ENCODE measurements at regions not wholly inside any gene's neighbourhood (a gene's known extent, or its start where the extent isn't known, plus 50 kb on each side); places are given as distances from the start of the nearest gene placed in this dataset.

- in situ Hi-C loops (cut with MboI), result no loop called here
- POLR2A ChIA-PET, result no interaction called here
- ATAC-seq, result peak; percentile 43
- BruUV-seq (replicated peaks), result no TSS peak
- Histone ChIP-seq H3K79me2 (ENCODE audit: control insufficient read depth, insufficient read depth, low read length) (no peaks in the 10 kb centered on the region), H3K9me1 (ENCODE audit: control insufficient read depth, insufficient read depth, low read length) (no peaks in the 10 kb centered on the region), H3K27me3 (ENCODE audit: control insufficient read depth in 2 of 2, insufficient read depth in 2 of 2, low read length in 2 of 2) (no peaks in the 10 kb centered on the region), H3K9me3 (replicated peaks; ENCODE audit: control insufficient read depth, insufficient read depth, low read depth, low read length) (no peaks in the 10 kb centered on the region; the same call in 1 of the 2 replicates), H3K36me3 (ENCODE audit: control insufficient read depth, insufficient read depth, low read length) (no peaks in the 10 kb centered on the region), H4K20me1 (replicated peaks; ENCODE audit: control insufficient read depth, insufficient read depth, low read length) (no peaks in the 10 kb centered on the region), H3K4me3 (no peak overlapping the region), H3K4me1 (replicated peaks in 1 of 2; ENCODE audit: control insufficient read depth in 2 of 2, insufficient read depth in 2 of 2, low read length in 2 of 2) (no peaks in the 10 kb centered on the region), H3K9ac (ENCODE audit: insufficient read depth in 1 of 2, low read depth in 2 of 2, low read length in 2 of 2) (no peak overlapping the region), H3K4me2 (ENCODE audit: insufficient read depth, low read length) (no peak overlapping the region), H3K27ac (ENCODE audit: extremely low read depth, low read depth, low read length) (no peak overlapping the region), H2AFZ (ENCODE audit: low read depth, low read length) (no peak overlapping the region)
- DNase-seq (ENCODE audit: extremely low read depth in 1 of 4, low spot score in 3 of 4), result no peak
- intact Hi-C loops (cut with micrococcal nuclease), result no loop called here
- FAIRE-seq, result no peak
- CTCF ChIA-PET (ENCODE audit: low intra/inter-chr PET ratio), result no interaction called here
- WGBS (ENCODE audit: insufficient coverage, low coverage, missing lambda C conversion rate), result 3% methylated on average over 9 of the region's 12 CpGs
- TF ChIP-seq STAT5A (IDR thresholded peaks at IDR 0.05; ENCODE audit: borderline replicate concordance, low read length) (no peak), ZBTB17 (CRISPR knock-in tag; IDR thresholded peaks at IDR 0.05) (no peak), ZNF184 (CRISPR knock-in tag; IDR thresholded peaks at IDR 0.05) (peak; percentile 64; the same call in 1 of the 2 replicates), ZBTB43 (CRISPR knock-in tag; IDR thresholded peaks at IDR 0.05) (no peak), E2F4 (CRISPR knock-in tag; IDR thresholded peaks at IDR 0.05; ENCODE audit: low read depth) (peak; percentile 61; the same call in 1 of the 2 replicates), ZNF639 (CRISPR knock-in tag; conservative IDR thresholded peaks at IDR 0.05 in 1 of 2, IDR thresholded peaks at IDR 0.05 in 1 of 2) (peak in 1 of 2 experiments; percentile 11; a peak in 1 of 4 replicates), TEAD4 (IDR thresholded peaks at IDR 0.05; ENCODE audit: low read length) (no peak), TEAD4 (CRISPR knock-in tag; IDR thresholded peaks at IDR 0.05; ENCODE audit: borderline replicate concordance) (peak; percentile 78), LARP7 (IDR thresholded peaks at IDR 0.05) (no peak), FOXJ3 (CRISPR knock-in tag; IDR thresholded peaks at IDR 0.05) (peak; percentile 24; the same call in 1 of the 2 replicates), ZNF696 (CRISPR knock-in tag; conservative IDR thresholded peaks at IDR 0.05) (no peak), TAF15 (IDR thresholded peaks at IDR 0.05; ENCODE audit: low read depth, low read length) (peak; percentile 93; the same call in 1 of the 2 replicates), KAT2B (IDR thresholded peaks at IDR 0.05; ENCODE audit: low read depth, low read length) (no peak), IRF2 (CRISPR knock-in tag; IDR thresholded peaks at IDR 0.05) (peak; percentile 75; the same call in 1 of the 2 replicates), YBX1 (IDR thresholded peaks at IDR 0.05) (no peak), POU5F1 (IDR thresholded peaks at IDR 0.05; ENCODE audit: borderline replicate concordance, low read depth, low read length, partially characterized antibody) (no peak)
Measured at GRCh38 chr13:90428522-90429210, 918.8 kb upstream of the MIR17HG start.

Data from K562 (cell line).